ENCODE measurements at regions not wholly inside any gene's neighbourhood (a gene's known extent, or its start where the extent isn't known, plus 50 kb on each side); places are given as distances from the start of the nearest gene placed in this dataset.
"Not testable (repeated sequence)": the region's sequence is repeated elsewhere in the genome, so short reads cannot be mapped to it uniquely, and the experiment has no call there.

DNA sequence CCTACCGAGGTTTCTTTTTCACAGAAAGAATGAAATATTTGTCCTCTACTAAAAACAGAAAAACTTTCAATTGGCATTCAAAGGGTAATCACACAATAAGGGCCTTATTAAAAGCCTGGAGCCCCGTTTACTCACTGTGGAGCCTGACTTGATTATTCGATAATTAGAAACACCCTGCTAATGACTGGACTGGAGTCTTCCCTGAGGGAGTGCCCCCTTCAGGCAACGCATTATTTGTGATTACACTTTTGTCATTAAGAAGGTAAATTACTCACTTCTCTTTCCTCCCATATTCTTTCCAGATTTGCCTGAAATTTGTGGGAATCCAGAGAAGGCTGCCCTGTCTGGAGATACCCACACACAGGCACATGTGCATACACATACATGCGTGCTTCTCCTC is 444.2 kb upstream of the NPVF start:
- DNase-seq = no peak

DNA sequence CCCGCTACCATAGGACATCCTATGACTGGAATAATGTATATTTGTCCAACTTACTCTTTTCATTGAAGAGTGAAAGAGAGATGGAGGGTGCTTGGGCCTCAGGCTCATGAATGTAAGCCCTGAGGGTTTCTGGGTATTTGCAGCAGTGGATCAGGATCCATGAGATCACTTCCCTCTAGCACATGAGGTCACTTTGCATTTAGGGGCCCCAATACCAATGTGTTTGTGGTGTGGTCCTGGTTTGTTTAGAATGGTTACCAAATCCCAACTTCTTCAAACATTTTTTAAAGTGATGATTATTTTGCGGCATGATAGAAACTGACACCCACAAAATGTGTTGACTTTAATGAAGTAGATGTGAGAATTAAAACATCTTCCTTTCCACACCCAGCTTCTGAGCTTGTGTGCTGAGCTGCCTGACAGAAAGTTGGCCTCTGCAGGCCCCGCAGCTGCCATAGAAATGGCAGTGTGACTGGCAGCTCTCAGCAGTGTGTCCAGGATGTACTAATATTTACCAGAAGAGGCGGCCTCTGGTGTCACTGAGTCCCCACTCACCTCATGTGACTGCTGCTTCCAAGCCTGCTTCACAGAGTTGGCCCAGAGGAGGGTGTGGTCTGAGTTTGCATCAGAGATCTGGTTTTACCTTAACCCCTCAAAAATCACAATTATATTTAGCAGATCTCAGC is 447.6 kb upstream of the NPVF start:
- DNase-seq = no peak

DNA sequence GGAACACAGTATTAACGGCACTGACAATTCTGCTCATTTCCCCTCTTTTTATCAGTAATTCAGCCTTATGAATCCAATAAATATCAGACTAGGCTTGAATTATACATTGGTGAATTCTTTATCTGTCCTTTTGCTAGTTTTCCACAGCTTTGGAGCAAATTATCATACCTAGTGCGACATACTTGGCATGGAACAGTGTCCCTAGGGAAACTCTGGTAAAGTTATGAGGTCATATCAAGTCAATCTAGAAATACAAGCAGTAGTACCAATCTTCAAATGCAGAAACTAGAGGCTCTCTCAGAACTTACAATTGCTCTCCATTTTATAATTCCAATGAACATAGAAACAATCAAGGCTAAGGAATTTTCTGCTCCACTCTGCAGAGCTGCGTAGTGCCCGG is 449.3 kb upstream of the NPVF start:
- DNase-seq = no peak

GRCh38 chr7:25678215-25678614 is 449.9 kb upstream of the NPVF start:
- no peak for DNase-seq

DNA sequence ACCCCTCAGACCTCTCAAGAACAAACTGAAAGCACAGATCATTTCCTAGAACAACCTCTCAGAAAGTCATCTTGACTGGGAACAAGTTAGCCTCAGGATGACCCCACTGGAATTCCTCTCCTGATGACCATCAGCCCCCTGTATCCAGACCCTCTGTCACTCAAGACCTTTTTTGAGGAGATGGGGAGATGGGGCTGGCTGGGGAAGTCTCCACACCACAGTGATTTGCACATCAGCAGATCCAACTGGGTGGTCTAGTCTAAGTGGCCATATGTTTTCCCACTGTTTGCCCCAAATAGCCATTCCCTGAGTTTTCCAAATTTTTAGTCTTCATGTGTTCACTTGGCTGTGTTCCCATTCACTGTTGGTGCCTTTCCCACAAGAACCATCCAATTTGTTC is 452.4 kb upstream of the NPVF start:
- no peak for DNase-seq

GRCh38 chr7:25684360-25684759 is 456.1 kb upstream of the NPVF start:
- no peak for DNase-seq

DNA sequence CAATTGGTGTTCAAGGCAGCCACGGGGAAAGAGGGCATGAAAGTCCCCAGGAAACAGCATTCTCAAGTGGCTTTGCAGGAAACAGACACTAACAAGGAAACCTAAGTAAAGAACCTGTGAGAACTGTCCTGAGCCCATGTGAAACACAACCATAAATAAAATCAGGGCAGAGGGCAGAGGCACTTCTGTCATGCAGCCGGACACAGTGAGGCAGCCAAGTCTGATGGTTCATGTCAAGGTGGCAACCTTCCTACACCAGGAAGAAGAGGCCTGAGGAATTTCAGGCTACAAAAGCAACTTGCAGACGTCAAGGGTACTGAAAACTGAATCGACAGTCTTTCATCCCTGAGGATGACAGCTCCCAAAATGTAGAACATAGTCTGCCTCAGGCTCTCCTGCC is 458.2 kb upstream of the NPVF start:
- DNase-seq = no peak

GRCh38 chr7:25694211-25694610 is 457.8 kb upstream of the NFE2L3 start:
- DNase-seq = no peak

- peak; percentile 51 for DNase-seq
These were observed 457.3 kb upstream of the NFE2L3 start for GRCh38 chr7:25694699-25695098.

- no peak for DNase-seq
These were observed 455.4 kb upstream of the NFE2L3 start for GRCh38 chr7:25696571-25696970.

GRCh38 chr7:25698451-25699113 is 453.4 kb upstream of the NFE2L3 start:
- no peak for DNase-seq

- DNase-seq = not testable (repeated sequence)
These were observed 451.9 kb upstream of the NFE2L3 start for GRCh38 chr7:25700141-25700540.

- no peak for DNase-seq
These were observed 447.6 kb upstream of the NFE2L3 start for GRCh38 chr7:25704413-25704812.

- DNase-seq = no peak
These were observed 445.2 kb upstream of the NFE2L3 start for GRCh38 chr7:25706764-25707163.

- peak; percentile 41 for DNase-seq
These were observed 444.0 kb upstream of the NFE2L3 start for GRCh38 chr7:25707768-25708620.

GRCh38 chr7:25710959-25711358 is 441.0 kb upstream of the NFE2L3 start:
- DNase-seq = no peak

- DNase-seq = no peak
These were observed 440.1 kb upstream of the NFE2L3 start for GRCh38 chr7:25711940-25712339.

DNA sequence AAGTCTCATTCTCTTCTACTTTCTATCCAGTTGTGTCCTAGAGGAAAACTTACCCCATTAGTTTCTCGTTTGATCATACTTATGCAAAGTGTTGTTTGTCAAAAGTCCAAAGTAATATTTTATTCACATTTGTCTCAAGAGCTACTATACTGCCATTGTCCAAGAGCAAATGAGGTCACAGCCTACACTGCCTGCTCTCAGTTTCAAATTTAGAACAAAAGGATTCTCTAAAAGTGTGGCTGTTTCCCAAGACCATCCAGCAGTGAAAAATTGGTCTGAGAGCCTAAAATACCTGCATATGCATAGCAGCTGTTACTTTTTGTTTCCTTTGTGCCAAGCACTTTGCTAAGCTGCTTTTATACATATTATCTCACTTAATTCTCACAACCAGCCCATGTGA is 439.5 kb upstream of the NFE2L3 start:
- DNase-seq = no peak

DNA sequence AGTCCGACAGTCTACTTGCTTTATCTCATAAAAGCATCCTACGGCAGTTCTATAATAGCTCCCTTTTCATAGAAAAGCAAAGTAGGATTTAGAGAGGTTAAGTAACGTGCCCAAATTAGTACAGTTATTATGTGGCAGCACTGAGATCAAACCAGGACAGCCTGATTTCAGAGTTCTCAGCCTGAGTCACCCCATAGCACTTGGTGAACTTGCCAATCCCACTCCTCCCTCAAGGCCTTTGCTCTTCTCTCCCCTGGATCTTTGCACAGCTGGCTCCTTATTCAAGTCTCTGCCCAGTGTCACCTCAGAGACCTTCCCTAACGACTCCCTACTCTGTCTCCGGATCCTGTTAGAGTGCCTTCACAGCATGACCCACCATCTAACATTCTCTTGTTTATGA is 438.0 kb upstream of the NFE2L3 start:
- no peak for DNase-seq

- DNase-seq = no peak
These were observed 435.6 kb upstream of the NFE2L3 start for GRCh38 chr7:25716421-25716820.

DNA sequence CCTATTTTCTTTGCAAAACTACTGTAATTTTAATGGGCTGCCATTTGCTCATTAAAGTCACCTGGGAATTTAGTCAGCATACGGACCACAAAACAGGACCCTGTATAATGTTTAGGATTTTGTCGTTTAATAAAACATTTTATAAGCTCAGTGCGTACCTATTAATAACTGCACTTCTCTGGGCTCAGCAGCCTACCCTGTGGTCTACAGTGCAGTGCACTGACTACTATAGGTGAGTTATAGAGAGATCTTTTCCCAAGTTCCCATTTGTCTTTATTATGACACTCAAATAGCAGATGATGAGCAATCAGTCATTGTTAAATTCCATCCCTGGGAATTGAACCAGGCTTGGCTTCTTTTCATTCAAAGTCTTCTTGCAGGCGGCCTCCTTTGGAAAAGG is 433.4 kb upstream of the NFE2L3 start:
- DNase-seq = no peak

GRCh38 chr7:25719190-25719896 is 432.7 kb upstream of the NFE2L3 start:
- no peak for DNase-seq

GRCh38 chr7:25720427-25720826 is 431.6 kb upstream of the NFE2L3 start:
- DNase-seq = no peak
